GM12878 (cell line): ENCODE measurements at regions not wholly inside any gene's neighbourhood (a gene's known extent, or its start where the extent isn't known, plus 50 kb on each side); places are given as distances from the start of the nearest gene placed in this dataset.

Experiments used
- ATAC-seq: fragments of 200-7000 bp; cut with Tn5 transposase; 3 replicates; pipeline ENCODE4 v1.9.1; 2020; ENCODE audit warnings: mild to moderate bottlenecking, moderate library complexity
- BruUV-seq: library from RNA; stranded (reverse); fragments of 400-500 nt; replicated peaks from 2 replicates; lab custom pipeline; 2021; lab: Mats Ljungman, UMichigan
- CTCF ChIA-PET: fragments of 300-600 bp; sonication (Branson Sonifier 250); formaldehyde crosslinking; extraction: SDS; loops from one replicate; lab custom pipeline; 2021; ENCODE audit warnings: inconsistent platforms; lab: Yijun Ruan, JAX
- POLR2A ChIA-PET: fragments of 350-600 bp; formaldehyde crosslinking; extraction: SDS; loops from one replicate; lab custom pipeline; 2021; ENCODE audit warnings: inconsistent platforms; lab: Charles Lee
- RAD21 ChIA-PET: fragments of 300-600 bp; sonication (Branson Sonifier 250); formaldehyde crosslinking; loops from one replicate; lab custom pipeline; 2023; ENCODE audit warnings: antibody characterized with exemption; ENCODE audit not compliant: unreplicated experiment; lab: Charles Lee
- SMC1A ChIA-PET: fragments of 300-600 bp; sonication (Branson Sonifier 250); formaldehyde crosslinking; loops from one replicate; lab custom pipeline; 2023; ENCODE audit not compliant: unreplicated experiment, uncharacterized antibody; lab: Charles Lee
- DNase-seq: peaks from one replicate; pipeline ENCODE4 v3.0.0-alpha.2; 2011; ENCODE audit warnings: low read depth, low spot score
- FAIRE-seq: peaks from 3 replicates; lab custom pipeline; 2011; peaks lifted over from hg19 to GRCh38; lab: Jason Lieb, UNC
- H2AFZ ChIP-seq: 2 replicates; pipeline ENCODE4 v1.6.0; 2011; ENCODE audit warnings: low read depth, low read length, control low read depth; ENCODE audit not compliant: control insufficient read depth
- H3K27ac ChIP-seq: 2 replicates; pipeline ENCODE4 v1.5.1; 2011; ENCODE audit warnings: control low read depth; ENCODE audit not compliant: control insufficient read depth, insufficient read depth
- H3K27me3 ChIP-seq, 2 experiments: replicated peaks in 1 of 2; 2 replicates each; pipeline versions ENCODE4 v1.6.0 to v1.6.1; 2011; ENCODE audit warnings: low read length in 1 of 2; ENCODE audit not compliant: control insufficient read depth in 2 of 2, insufficient read depth in 2 of 2
- H3K36me3 ChIP-seq, 2 experiments: 2 replicates each; pipeline ENCODE4 v1.5.1; 2011; ENCODE audit warnings: low read length in 1 of 2; ENCODE audit not compliant: control insufficient read depth in 2 of 2, insufficient read depth in 2 of 2
- H3K4me1 ChIP-seq: 2 replicates; pipeline ENCODE4 v1.6.1; 2011; ENCODE audit warnings: mild to moderate bottlenecking, low read length, moderate library complexity, mixed read lengths; ENCODE audit not compliant: control insufficient read depth, insufficient read depth
- H3K4me2 ChIP-seq: 2 replicates; pipeline ENCODE4 v1.6.0; 2011; ENCODE audit warnings: control low read depth; ENCODE audit not compliant: control insufficient read depth, insufficient read depth
- H3K4me3 ChIP-seq: fragments of 200-600 bp; sonication (generic); 2 replicates; pipeline ENCODE4 v1.5.1; 2016
- H3K79me2 ChIP-seq: 2 replicates; pipeline ENCODE4 v1.6.0; 2011; ENCODE audit warnings: low read length; ENCODE audit not compliant: control insufficient read depth, insufficient read depth
- H3K9ac ChIP-seq: 2 replicates; pipeline ENCODE4 v1.8.0; 2011; ENCODE audit warnings: low read length, control low read depth, mixed read lengths; ENCODE audit not compliant: control insufficient read depth, insufficient read depth
- H3K9me3 ChIP-seq: replicated peaks from 3 replicates; pipeline ENCODE4 v1.5.1; 2011; ENCODE audit warnings: mild to moderate bottlenecking, low read length; ENCODE audit not compliant: control insufficient read depth, insufficient read depth
- H4K20me1 ChIP-seq: 2 replicates; pipeline ENCODE4 v1.6.0; 2011; ENCODE audit not compliant: control insufficient read depth, insufficient read depth
- BCL11A ChIP-seq: IDR thresholded peaks from 2 replicates; pipeline ENCODE4 v1.6.1; 2011; ENCODE audit warnings: low read depth, low read length
- CBFB ChIP-seq: IDR thresholded peaks from 2 replicates; pipeline ENCODE4 v1.6.1; 2016; ENCODE audit warnings: antibody characterized with exemption, low read depth
- CBX3 ChIP-seq: fragments of 200-600 bp; sonication (generic); IDR thresholded peaks from 2 replicates; pipeline ENCODE4 v1.6.1; 2016; ENCODE audit warnings: low read depth, borderline replicate concordance
- CTCF ChIP-seq, 3 experiments: IDR thresholded peaks in 2 of 3; conservative IDR thresholded peaks in 1 of 3; 2 replicates each; pipeline ENCODE4 v1.5.1; 2011; ENCODE audit warnings: low read depth in 3 of 3, low read length in 3 of 3, mild to moderate bottlenecking in 3 of 3, control low read depth in 2 of 3, moderate library complexity in 2 of 3, inconsistent platforms in 1 of 3, mixed read lengths in 1 of 3; ENCODE audit not compliant: control insufficient read depth in 2 of 3, insufficient read depth in 1 of 3; ENCODE audit errors: extremely low read depth in 1 of 3
- CUX1 ChIP-seq: IDR thresholded peaks from 2 replicates; pipeline ENCODE4 v1.6.1; 2012; ENCODE audit warnings: improper control_type of control experiment, low read depth, low read length; ENCODE audit not compliant: insufficient replicate concordance
- EP300 ChIP-seq, 2 experiments: fragments of 150-350 bp in 1 of 2; IDR thresholded peaks; 2 replicates each; pipeline ENCODE4 v1.6.1; 2011 to 2012; ENCODE audit warnings: low read depth in 2 of 2, low read length in 2 of 2, borderline replicate concordance in 1 of 2, improper control_type of control experiment in 1 of 2, inconsistent platforms in 1 of 2; ENCODE audit not compliant: control insufficient read depth in 1 of 2
- HDAC6 ChIP-seq: fragments of 200-600 bp; sonication (generic); IDR thresholded peaks from one replicate; pipeline ENCODE4 v1.8.0; 2017; ENCODE audit warnings: antibody characterized with exemption; ENCODE audit not compliant: unreplicated experiment
- LARP7 ChIP-seq: fragments of 450-650 bp; IDR thresholded peaks from 2 replicates; pipeline ENCODE4 v1.6.1; 2017; ENCODE audit warnings: mild to moderate bottlenecking
- MAX ChIP-seq: IDR thresholded peaks from 2 replicates; pipeline ENCODE4 v1.6.1; 2012; ENCODE audit warnings: low read depth, low read length, improper control_type of control experiment
- MEF2A ChIP-seq: IDR thresholded peaks from 2 replicates; pipeline ENCODE4 v1.6.1; 2011; ENCODE audit warnings: low read depth, mild to moderate bottlenecking, low read length, moderate library complexity; ENCODE audit not compliant: insufficient read depth
- MTA2 ChIP-seq: fragments of 450-650 bp; IDR thresholded peaks from 2 replicates; pipeline ENCODE4 v1.6.1; 2016; ENCODE audit warnings: low read depth, mild to moderate bottlenecking, moderate library complexity
- POLR2A ChIP-seq: IDR thresholded peaks from 2 replicates; pipeline ENCODE4 v1.6.1; 2011; ENCODE audit warnings: low read depth, mild to moderate bottlenecking, low read length
- POLR2AphosphoS5 ChIP-seq: IDR thresholded peaks from 2 replicates; pipeline ENCODE4 v1.6.1; 2011; ENCODE audit warnings: mild to moderate bottlenecking, low read length, inconsistent platforms
- RAD21 ChIP-seq: IDR thresholded peaks from 2 replicates; pipeline ENCODE4 v1.6.1; 2011; ENCODE audit warnings: mild to moderate bottlenecking, low read depth, low read length, moderate library complexity; ENCODE audit not compliant: insufficient read depth
- SMAD5 ChIP-seq: IDR thresholded peaks from 2 replicates; pipeline ENCODE4 v1.6.1; 2016; ENCODE audit warnings: antibody characterized with exemption, low read depth
- TARDBP ChIP-seq: IDR thresholded peaks from 2 replicates; pipeline ENCODE4 v1.6.1; 2016; ENCODE audit warnings: borderline replicate concordance
- WRNIP1 ChIP-seq: IDR thresholded peaks from 2 replicates; pipeline ENCODE4 v1.6.1; 2011; ENCODE audit warnings: low read depth, low read length, improper control_type of control experiment, borderline replicate concordance
- ZZZ3 ChIP-seq: IDR thresholded peaks from 2 replicates; pipeline ENCODE4 v1.6.1; 2011; ENCODE audit warnings: low read depth; ENCODE audit not compliant: control insufficient read depth, insufficient read length
- WGBS: methylation state at CpG from one replicate; pipeline ENCODE4 v1.1.6; 2016; ENCODE audit warnings: low lambda C conversion rate; ENCODE audit not compliant: insufficient replicate concordance, insufficient coverage; ENCODE audit errors: missing lambda C conversion rate; 5-methylcytosine and 5-hydroxymethylcytosine counted together
- in situ Hi-C: fragments of 300-500 bp; cut with MboI; formaldehyde crosslinking; loops from 9 replicates; pipeline ENCODE4 v1.14.3; 2018; ENCODE audit warnings: mixed read lengths
- intact Hi-C: fragments of 100-400 bp; cut with micrococcal nuclease; formaldehyde crosslinking; loops from one replicate; pipeline ENCODE4 v1.14.2; 2022; ENCODE audit not compliant: unreplicated experiment

GRCh38 chr14:40463886-40464285 is 1031.7 kb upstream of the FBXO33 start (continued):
- TF ChIP-seq SMAD5 = no peak
- no peak for TF ChIP-seq MAX
- no peak for TF ChIP-seq CTCF (IDR thresholded peaks at IDR 0.05 in 2 of 3, conservative IDR thresholded peaks at IDR 0.05 in 1 of 3; ENCODE audit: control insufficient read depth in 2 of 3, extremely low read depth in 1 of 3, insufficient read depth in 1 of 3, low read depth in 3 of 3, low read length in 3 of 3)
- no peak for TF ChIP-seq RAD21

- ChIA-PET RAD21 (interaction anchor here (0.7 kb wide), 1 partner anchor 456 kb away, joined by 3 read pairs; no protein-coding TSS in a partner anchor), CTCF (interaction anchor here (1.2 kb wide), 1 partner anchor 16 kb away, joined by 3 read pairs; no protein-coding TSS in a partner anchor)
- no peak for FAIRE-seq
Measured at GRCh38 chr14:40452674-40453073, 1020.4 kb upstream of the FBXO33 start.

More at GRCh38 chr14:40452674-40453073, 1020.4 kb upstream of the FBXO33 start:
- no peaks in the 10 kb centered on the region for H3K9me3 ChIP-seq
- no peak overlapping the region for H3K9ac ChIP-seq
- TF ChIP-seq MTA2 (no peak), CBFB (no peak), CUX1 (no peak), ZZZ3 (no peak), POLR2AphosphoS5 (no peak), EP300 (IDR thresholded peaks at IDR 0.05; ENCODE audit: borderline replicate concordance in 1 of 2, control insufficient read depth in 1 of 2, low read depth in 2 of 2, low read length in 2 of 2) (no peak), TARDBP (no peak), HDAC6 (no peak), POLR2A (no peak), CBX3 (no peak), LARP7 (no peak), BCL11A (no peak), MEF2A (no peak), WRNIP1 (no peak)
- POLR2A ChIA-PET = interaction anchor here (0.6 kb wide), 1 partner anchor 1325 kb away, joined by 7 read pairs; no protein-coding TSS in a partner anchor
- H2AFZ ChIP-seq = no peak overlapping the region
- BruUV-seq = no TSS peak
- no peak overlapping the region for H3K27ac ChIP-seq
- intact Hi-C loops (no loop called here), in situ Hi-C loops (no loop called here)
- H4K20me1 ChIP-seq = no peaks in the 10 kb centered on the region
- WGBS = 0% methylated on average over 1 of the region's 1 CpG
- H3K4me1 ChIP-seq = no peaks in the 10 kb centered on the region
- H3K36me3 ChIP-seq = no peaks in the 10 kb centered on the region
- H3K27me3 ChIP-seq = no peaks in the 10 kb centered on the region
- ATAC-seq (no peak), DNase-seq (no peak)
- no peak overlapping the region for H3K4me2 ChIP-seq
- no peak overlapping the region for H3K4me3 ChIP-seq
- H3K79me2 ChIP-seq = no peaks in the 10 kb centered on the region
- SMC1A ChIA-PET = no interaction called here
